ENCODE measurements at regions not wholly inside any gene's neighbourhood (a gene's known extent, or its start where the extent isn't known, plus 50 kb on each side); places are given as distances from the start of the nearest gene placed in this dataset.

DNA sequence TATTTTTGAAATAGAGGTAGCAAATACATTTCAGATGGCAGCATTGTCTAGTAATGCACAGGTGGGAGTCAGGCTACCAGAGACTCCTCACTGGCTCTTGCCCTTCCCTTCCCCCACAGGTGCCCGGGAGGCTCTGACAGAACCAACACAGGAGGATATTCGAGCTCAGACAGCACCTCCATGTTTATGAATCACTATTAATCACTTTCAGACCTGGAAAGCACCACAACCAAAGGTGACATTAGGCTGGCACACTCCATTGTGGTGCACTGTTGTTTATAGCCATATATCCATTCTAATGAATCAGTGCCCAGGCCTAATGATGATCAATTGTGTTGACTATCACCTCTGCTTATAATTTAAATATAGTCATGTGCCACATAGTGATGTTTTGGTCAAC, 107.8 kb upstream of the NAMPT start:
- Mint-ChIP-seq H3K27ac (no peak overlapping the region), H3K4me1 (no peaks in the 10 kb centered on the region)

DNA sequence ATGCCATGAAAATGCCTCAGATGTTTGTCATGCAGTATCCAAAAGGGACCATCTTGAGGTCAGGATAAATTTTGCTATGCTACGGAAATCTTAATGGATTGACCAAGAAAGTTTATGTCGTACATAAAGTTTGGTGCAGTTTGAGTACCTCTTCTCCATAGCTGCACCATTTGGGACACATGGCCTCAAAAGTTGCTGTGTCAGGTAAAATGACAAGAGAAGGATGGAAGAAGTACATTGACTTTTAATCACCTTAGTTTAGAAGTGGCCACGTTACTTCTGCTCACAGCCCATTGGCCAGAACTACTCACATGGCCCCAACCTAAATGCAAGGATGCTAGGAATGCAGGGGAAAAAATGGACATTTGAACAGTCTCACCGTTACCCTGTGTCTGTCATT, 107.4 kb upstream of the NAMPT start:
- H3K4me1 Mint-ChIP-seq: no peaks in the 10 kb centered on the region
- H3K27me3 Mint-ChIP-seq: peaks cover 10% of the 10 kb centered on the region
- H3K36me3 Mint-ChIP-seq: no peaks in the 10 kb centered on the region
- H3K27ac Mint-ChIP-seq: no peak overlapping the region
- H3K4me3 Mint-ChIP-seq: no peak overlapping the region
- no peak for ATAC-seq (ENCODE audit: low read depth)
- DNase-seq (ENCODE audit: low spot score in 2 of 2): no peak
- peaks cover 2% of the 10 kb centered on the region for H3K9me3 Mint-ChIP-seq

More for the DNA sequence above, 107.8 kb upstream of the NAMPT start:
- H3K36me3 Mint-ChIP-seq: no peaks in the 10 kb centered on the region
- H3K9me3 Mint-ChIP-seq: peaks cover 2% of the 10 kb centered on the region
- H3K4me3 Mint-ChIP-seq: no peak overlapping the region
- ATAC-seq (ENCODE audit: low read depth): no peak
- no peak for DNase-seq (ENCODE audit: low spot score in 2 of 2)
- peaks cover 10% of the 10 kb centered on the region for H3K27me3 Mint-ChIP-seq

DNA sequence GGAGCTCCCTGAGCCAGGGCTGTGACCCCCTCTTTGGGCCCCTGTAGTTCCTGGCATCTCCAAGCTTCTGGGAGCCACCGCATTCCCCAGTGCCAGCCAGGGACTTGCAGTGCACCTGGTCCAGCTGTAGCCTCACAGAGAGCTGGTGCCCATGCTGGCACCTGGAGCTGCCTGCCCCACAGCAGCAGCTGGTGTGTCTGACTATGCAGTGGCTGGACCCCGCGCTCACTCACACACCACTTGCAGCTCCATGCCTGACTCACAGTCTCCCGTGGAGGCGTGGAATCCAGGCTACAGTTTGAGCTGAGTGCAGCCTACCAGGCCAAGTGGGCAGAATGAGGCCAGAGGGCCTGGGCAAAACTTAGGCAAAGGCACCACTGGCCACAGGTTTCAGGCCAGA, 102.2 kb upstream of the NAMPT start:
- DNase-seq (ENCODE audit: low spot score in 2 of 2): no peak
- ATAC-seq (ENCODE audit: low read depth): no peak
- Mint-ChIP-seq H3K27ac (no peak overlapping the region), H3K36me3 (no peaks in the 10 kb centered on the region), H3K9me3 (no peaks in the 10 kb centered on the region), H3K27me3 (peaks cover 1% of the 10 kb centered on the region), H3K4me1 (no peaks in the 10 kb centered on the region), H3K4me3 (no peak overlapping the region)

DNA sequence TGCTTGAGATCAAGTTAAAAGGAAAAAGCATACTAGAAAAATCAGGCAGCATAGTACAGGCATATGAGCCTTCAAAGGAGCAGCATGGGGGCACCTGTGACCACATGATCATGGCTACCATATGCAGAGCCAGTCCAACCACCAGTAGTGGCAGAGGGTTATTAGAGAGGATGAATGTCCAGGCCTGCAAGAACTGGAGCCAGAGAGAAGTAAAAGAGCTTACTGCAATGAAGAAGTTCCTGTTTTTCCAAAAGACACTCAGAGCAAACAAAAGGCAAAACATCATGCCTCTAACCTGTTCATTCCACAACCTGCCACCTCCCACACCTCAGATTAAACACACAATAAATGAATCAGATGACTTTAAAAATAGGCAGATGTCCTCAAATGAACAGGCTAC, 99.6 kb upstream of the NAMPT start:
- H3K4me3 Mint-ChIP-seq: no peak overlapping the region
- H3K36me3 Mint-ChIP-seq: no peaks in the 10 kb centered on the region
- no peak overlapping the region for H3K27ac Mint-ChIP-seq

DNA sequence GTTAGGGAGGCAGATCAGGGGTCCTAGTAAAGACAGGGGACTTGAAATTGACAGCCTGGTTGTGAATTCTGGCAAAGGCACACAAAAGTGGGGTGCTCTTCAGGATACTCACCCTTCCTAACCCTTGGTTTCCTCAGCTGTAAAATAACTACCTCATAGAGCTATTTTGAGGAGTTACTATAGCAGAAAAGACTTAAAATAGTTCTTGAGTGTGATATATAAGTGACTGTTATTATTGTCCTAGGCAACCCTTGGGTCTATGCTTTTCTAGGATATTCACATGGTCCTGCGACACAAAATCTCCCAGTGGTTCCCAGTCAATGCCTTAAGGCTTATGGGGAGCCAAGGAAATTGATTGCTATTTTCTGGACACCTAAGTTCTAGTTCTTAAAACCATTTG, 98.1 kb upstream of the NAMPT start:
- Mint-ChIP-seq H3K9me3 (no peaks in the 10 kb centered on the region), H3K4me1 (no peaks in the 10 kb centered on the region), H3K36me3 (no peaks in the 10 kb centered on the region), H3K4me3 (no peak overlapping the region), H3K27ac (no peak overlapping the region), H3K27me3 (peaks cover 3% of the 10 kb centered on the region)
- no peak for ATAC-seq (ENCODE audit: low read depth)
- no peak for DNase-seq (ENCODE audit: low spot score in 2 of 2)

More for the DNA sequence above, 99.6 kb upstream of the NAMPT start:
- Mint-ChIP-seq H3K9me3 (no peaks in the 10 kb centered on the region), H3K4me1 (no peaks in the 10 kb centered on the region), H3K27me3 (peaks cover 3% of the 10 kb centered on the region)
- ATAC-seq (ENCODE audit: low read depth) (no peak), DNase-seq (ENCODE audit: low spot score in 2 of 2) (no peak)

DNA sequence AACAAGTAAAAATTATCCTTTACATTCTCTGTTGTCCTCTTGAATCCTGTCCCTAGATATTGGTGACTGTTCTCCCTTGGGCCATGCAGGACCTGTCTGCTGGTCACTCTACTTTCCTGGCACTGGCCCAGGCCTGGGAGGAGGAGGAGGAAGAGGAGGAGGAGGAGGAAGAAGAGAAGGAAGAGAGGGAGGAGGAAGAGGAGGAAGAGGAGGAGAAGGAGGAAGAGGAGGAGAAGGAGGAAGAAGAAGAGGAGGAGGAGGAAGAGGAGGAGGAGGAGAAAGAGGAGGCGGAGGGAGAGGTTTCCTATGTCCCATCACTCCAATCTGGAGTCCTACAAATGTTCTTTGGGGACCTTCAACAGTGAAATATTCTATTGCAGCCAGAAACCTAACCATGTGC, 97.3 kb upstream of the NAMPT start:
- no peak overlapping the region for H3K4me3 Mint-ChIP-seq
- H3K27ac Mint-ChIP-seq: no peak overlapping the region
- DNase-seq (ENCODE audit: low spot score in 2 of 2) (no peak), ATAC-seq (ENCODE audit: low read depth) (no peak)
- peaks cover 3% of the 10 kb centered on the region for H3K27me3 Mint-ChIP-seq
- peaks cover 2% of the 10 kb centered on the region for H3K4me1 Mint-ChIP-seq
- H3K9me3 Mint-ChIP-seq: no peaks in the 10 kb centered on the region
- no peaks in the 10 kb centered on the region for H3K36me3 Mint-ChIP-seq

DNA sequence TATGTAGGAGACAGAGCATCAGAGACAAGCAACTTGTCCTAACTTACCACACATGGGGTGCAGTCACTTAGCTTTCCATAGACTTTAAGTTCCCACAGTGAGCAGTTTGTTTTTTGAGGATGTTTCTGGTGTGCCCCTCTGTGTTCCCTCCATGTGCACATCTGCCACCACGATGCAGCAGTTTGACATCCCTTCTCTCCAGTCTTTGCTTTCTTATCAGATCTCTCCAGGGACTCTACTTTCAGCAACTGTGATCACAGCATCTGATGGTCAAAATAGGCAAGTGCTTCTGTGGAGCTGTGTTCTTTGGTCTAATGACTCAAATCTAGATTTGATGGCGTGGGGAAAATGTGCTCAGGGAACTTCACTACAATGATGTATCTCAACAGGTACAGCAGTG, 96.5 kb upstream of the NAMPT start:
- Mint-ChIP-seq H3K9me3 (no peaks in the 10 kb centered on the region), H3K36me3 (no peaks in the 10 kb centered on the region), H3K27ac (no peak overlapping the region), H3K27me3 (peaks cover 3% of the 10 kb centered on the region), H3K4me1 (peaks cover 2% of the 10 kb centered on the region), H3K4me3 (no peak overlapping the region)
- ATAC-seq (ENCODE audit: low read depth): no peak
- no peak for DNase-seq (ENCODE audit: low spot score in 2 of 2)

DNA sequence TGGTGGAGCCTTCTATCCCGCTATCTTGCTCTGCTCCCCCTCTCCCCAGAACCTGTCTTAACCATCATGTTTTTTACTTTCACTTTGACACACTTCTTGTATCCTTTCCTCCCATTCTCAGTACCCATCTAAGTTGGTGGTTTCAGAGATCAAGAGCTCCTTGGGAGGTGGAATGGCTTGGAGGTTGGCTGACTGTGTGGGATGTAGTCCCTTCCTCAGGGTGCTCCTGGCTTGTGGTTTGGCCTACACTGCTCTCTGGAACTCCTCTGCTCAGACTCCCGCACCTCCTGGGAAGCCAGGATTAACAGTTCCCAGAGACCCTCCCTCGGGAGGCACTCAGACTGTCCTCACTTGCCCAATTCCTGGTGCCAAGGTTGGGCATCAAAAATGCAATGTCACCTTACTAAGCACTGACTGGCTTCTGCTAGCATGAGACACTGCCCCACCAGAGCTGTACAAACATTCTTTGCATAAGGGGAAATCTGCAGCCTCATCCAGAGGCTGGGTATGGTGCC, 93.1 kb upstream of the NAMPT start:
- H3K4me1 Mint-ChIP-seq: peaks cover 2% of the 10 kb centered on the region
- H3K27me3 Mint-ChIP-seq: peaks cover 3% of the 10 kb centered on the region
- no peak overlapping the region for H3K27ac Mint-ChIP-seq
- H3K4me3 Mint-ChIP-seq: no peak overlapping the region
- ATAC-seq (ENCODE audit: low read depth) (no peak), DNase-seq (ENCODE audit: low spot score in 2 of 2) (no peak)
- H3K36me3 Mint-ChIP-seq: no peaks in the 10 kb centered on the region
- no peaks in the 10 kb centered on the region for H3K9me3 Mint-ChIP-seq

DNA sequence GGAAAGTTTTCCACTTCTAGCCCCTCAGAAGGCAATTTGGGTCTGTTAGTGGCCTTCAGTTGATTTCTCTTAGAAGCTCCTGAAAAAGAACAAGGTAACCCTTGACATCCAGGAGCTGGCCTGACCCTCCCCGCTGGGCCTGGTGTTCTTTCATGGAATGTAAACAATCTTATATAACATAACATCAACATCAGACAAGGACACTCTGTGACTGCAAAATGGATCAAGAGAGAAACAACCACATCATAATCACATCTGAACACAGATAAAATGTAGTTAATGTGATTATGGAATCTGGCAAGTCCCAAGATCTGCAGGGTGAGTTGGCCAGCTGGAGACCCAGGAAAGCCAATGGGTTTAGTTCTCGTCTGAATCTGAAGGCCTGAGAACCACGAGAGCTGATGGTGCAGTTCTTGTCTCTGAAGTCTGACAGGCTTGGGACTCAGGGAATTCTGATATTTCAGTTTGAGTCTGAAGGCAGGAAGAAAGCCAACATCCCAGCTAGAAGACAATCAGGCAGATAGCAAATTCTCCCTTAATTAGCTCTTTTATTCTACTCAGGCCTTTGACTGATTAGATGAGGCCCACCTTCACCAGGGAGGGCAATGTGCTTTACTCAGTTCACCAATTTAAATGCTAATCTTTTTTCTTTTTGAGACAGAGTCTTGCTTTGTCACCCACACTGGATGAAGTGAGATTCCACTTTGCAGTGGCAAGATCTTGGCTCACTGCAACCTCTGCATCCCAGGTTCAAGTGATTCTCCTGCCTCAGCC, 91.4 kb upstream of the NAMPT start:
- ATAC-seq (ENCODE audit: low read depth) (no peak), DNase-seq (ENCODE audit: low spot score in 2 of 2) (no peak)
- H3K4me3 Mint-ChIP-seq: no peak overlapping the region
- no peaks in the 10 kb centered on the region for H3K9me3 Mint-ChIP-seq
- H3K36me3 Mint-ChIP-seq: no peaks in the 10 kb centered on the region
- no peaks in the 10 kb centered on the region for H3K27me3 Mint-ChIP-seq
- H3K27ac Mint-ChIP-seq: no peak overlapping the region
- H3K4me1 Mint-ChIP-seq: peaks cover 2% of the 10 kb centered on the region

DNA sequence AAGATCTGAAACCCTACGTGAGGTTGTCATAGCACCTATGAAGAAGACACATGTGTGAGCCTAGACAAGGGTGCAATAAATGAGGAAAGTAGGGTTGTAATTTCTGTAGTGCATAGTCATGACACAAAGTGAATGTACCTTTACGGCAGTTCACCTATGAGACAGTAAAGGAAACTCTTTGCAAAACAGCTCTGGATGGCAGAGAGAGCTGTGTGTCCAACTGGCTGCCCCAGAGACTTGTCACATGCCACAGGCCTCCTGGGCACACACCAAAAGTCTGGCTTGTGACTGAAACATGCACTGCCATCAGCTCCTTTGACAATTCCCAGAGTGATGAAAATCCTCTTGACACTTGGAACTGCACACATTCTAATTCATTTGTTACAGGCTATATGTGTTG, 90.7 kb upstream of the NAMPT start:
- Mint-ChIP-seq H3K4me1 (peaks cover 2% of the 10 kb centered on the region), H3K27ac (no peak overlapping the region), H3K36me3 (no peaks in the 10 kb centered on the region), H3K9me3 (no peaks in the 10 kb centered on the region), H3K27me3 (no peaks in the 10 kb centered on the region), H3K4me3 (no peak overlapping the region)
- no peak for DNase-seq (ENCODE audit: low spot score in 2 of 2)
- no peak for ATAC-seq (ENCODE audit: low read depth)

DNA sequence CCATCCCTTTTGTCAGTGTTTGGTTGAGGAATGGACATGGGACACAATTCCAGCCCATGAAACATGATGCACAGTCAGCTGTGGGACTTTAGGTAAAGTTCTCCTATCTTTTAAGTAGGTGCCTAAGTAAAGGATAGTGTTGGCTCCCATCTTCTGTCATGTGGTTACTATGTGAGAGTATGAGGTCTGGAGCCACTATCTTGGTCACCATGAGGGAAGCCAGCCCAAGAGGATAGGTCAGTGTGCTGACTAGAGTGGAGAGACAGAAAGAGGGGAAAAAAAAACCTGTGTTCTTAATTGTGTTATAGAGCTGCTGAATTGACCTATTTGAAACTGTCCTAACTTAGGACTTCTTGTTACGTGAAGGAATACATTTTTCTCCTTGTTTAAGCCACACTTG, 89.7 kb upstream of the NAMPT start:
- Mint-ChIP-seq H3K4me3 (no peak overlapping the region), H3K36me3 (no peaks in the 10 kb centered on the region), H3K4me1 (peaks cover 2% of the 10 kb centered on the region), H3K9me3 (no peaks in the 10 kb centered on the region), H3K27ac (no peak overlapping the region), H3K27me3 (no peaks in the 10 kb centered on the region)
- no peak for ATAC-seq (ENCODE audit: low read depth)
- DNase-seq (ENCODE audit: low spot score in 2 of 2): no peak

DNA sequence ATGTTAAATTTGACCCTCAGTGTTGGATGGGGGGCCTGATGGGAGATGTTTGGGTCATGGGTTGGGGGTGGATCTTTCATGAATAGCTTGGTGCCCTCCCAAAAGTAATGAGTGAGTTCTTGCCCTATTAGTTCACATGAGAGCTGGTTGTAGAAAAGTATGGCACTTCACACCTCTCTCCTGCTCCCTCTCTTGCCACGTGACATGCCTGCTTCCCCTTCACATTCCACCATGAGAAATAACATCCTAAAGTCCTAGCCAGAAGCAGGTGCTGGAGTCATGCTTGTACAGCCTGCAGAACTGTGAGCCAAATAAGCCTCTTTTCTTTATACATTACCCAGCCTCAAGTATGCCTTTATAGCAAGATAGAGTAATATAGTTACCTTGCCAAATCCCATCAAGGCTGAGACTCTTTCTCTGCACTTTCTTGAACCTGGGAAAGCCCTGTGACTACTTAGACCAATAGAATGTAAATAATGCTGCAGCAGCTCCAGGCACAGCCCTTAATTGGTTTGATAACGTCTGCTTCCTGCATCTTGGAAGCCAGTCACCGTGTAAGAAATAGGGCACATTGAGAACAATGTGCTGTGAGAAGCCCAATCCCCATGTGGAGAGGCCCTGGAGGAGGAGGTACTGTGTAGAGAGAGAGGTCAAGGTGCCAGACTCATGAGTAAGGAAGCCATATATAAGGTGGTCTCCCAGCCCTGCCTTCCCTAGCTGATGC, 88.0 kb upstream of the NAMPT start:
- Mint-ChIP-seq H3K9me3 (no peaks in the 10 kb centered on the region), H3K36me3 (no peaks in the 10 kb centered on the region), H3K27ac (no peak overlapping the region), H3K4me3 (no peak overlapping the region), H3K27me3 (no peaks in the 10 kb centered on the region), H3K4me1 (peaks cover 1% of the 10 kb centered on the region)
- ATAC-seq (ENCODE audit: low read depth): no peak
- no peak for DNase-seq (ENCODE audit: low spot score in 2 of 2)

DNA sequence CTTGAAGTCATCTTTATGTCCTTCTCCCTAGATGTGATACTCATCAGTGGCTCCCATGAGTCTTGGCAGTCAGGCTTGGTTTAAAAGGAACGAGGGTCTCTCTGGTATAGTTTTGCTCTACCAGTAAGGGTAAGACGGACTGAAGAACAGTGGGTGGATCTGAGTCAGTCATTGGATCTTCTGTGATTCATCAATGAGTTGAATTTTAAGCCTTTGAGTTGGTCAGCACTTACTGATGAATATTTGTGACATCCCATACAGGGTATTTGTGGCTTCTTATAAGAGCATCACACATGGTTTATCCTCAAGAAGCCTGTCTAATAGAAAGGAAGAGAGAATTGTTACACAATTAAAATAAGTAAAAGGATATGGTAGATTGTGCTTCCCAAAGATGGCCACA, 87.3 kb upstream of the NAMPT start:
- H3K4me1 Mint-ChIP-seq: no peaks in the 10 kb centered on the region
- DNase-seq (ENCODE audit: low spot score in 2 of 2) (no peak), ATAC-seq (ENCODE audit: low read depth) (no peak)
- H3K9me3 Mint-ChIP-seq: no peaks in the 10 kb centered on the region
- H3K4me3 Mint-ChIP-seq: no peak overlapping the region
- no peak overlapping the region for H3K27ac Mint-ChIP-seq
- H3K36me3 Mint-ChIP-seq: no peaks in the 10 kb centered on the region
- H3K27me3 Mint-ChIP-seq: no peaks in the 10 kb centered on the region

DNA sequence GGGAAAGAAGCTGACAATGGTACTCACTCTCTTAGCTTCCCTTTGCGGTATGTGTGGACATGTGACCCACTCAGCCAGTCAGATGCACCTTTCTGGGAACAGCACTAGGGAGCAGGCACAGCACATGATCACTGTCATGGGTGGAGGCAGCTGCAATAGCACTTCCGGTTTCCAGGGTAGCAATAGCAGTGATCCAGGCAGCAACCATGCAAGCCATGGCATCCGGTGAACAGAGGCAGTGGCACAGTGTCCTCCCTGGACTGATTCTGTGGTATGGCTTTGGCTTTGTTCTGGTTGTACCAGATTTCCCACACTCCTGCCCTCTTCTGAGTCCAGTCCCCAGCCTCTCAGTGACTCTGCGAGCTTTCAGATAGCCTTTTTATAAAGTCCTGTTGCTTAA, 86.8 kb upstream of the NAMPT start:
- no peak overlapping the region for H3K27ac Mint-ChIP-seq
- no peaks in the 10 kb centered on the region for H3K27me3 Mint-ChIP-seq
- DNase-seq (ENCODE audit: low spot score in 2 of 2) (no peak), ATAC-seq (ENCODE audit: low read depth) (no peak)
- H3K36me3 Mint-ChIP-seq: no peaks in the 10 kb centered on the region
- no peak overlapping the region for H3K4me3 Mint-ChIP-seq
- H3K4me1 Mint-ChIP-seq: no peaks in the 10 kb centered on the region
- no peaks in the 10 kb centered on the region for H3K9me3 Mint-ChIP-seq

DNA sequence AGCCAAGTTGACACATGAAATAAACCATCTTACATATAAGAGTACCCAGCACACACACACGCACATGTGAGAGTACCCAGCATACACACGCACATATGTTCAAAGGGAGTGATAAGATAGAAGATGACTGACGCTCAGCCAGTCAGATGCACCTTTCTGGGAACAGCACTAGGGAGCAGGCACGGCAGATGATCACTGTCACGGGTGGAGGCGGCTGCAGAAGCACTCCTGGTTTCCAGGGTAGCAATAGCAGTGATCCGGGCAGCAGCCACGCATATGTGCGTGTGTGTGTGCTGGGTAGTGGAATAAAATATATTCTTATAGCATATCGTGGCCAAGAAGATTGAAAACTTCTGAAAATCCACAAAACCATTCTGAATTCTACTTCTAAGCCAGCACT, 85.8 kb upstream of the NAMPT start:
- Mint-ChIP-seq H3K4me3 (no peak overlapping the region), H3K27me3 (no peaks in the 10 kb centered on the region), H3K36me3 (no peaks in the 10 kb centered on the region), H3K9me3 (no peaks in the 10 kb centered on the region), H3K4me1 (no peaks in the 10 kb centered on the region), H3K27ac (no peak overlapping the region)
- ATAC-seq (ENCODE audit: low read depth) (no peak), DNase-seq (ENCODE audit: low spot score in 2 of 2) (no peak)

Measured in memory B cell (primary cell).